Keratinocyte (primary cell): ENCODE measurements at regions not wholly inside any gene's neighbourhood (a gene's known extent, or its start where the extent isn't known, plus 50 kb on each side); places are given as distances from the start of the nearest gene placed in this dataset.

Experiments
- DNase-seq: peaks from one replicate; pipeline ENCODE4 v3.0.0-alpha.2; 2011; ENCODE audit warnings: low read depth, missing footprints, low spot score
- FAIRE-seq: peaks from 2 replicates; lab custom pipeline; 2011; peaks lifted over from hg19 to GRCh38; lab: Jason Lieb, UNC
- H2AFZ ChIP-seq: 2 replicates; pipeline ENCODE4 v1.6.0; 2012; ENCODE audit warnings: low read length, control low read depth, inconsistent platforms; ENCODE audit not compliant: control insufficient read depth
- H3K27ac ChIP-seq: 2 replicates; pipeline ENCODE4 v1.5.1; 2011; ENCODE audit warnings: low read length; ENCODE audit not compliant: control insufficient read depth, insufficient read depth
- H3K27me3 ChIP-seq: 3 replicates; pipeline ENCODE4 v1.6.0; 2011; ENCODE audit warnings: low read length; ENCODE audit not compliant: control insufficient read depth, insufficient read depth; ENCODE audit errors: extremely low read depth
- H3K36me3 ChIP-seq, 2 experiments: 2 replicates in 1 of 2; 3 replicates in 1 of 2; pipeline ENCODE4 v1.5.1; 2011; ENCODE audit warnings: low read length in 2 of 2, mild to moderate bottlenecking in 1 of 2; ENCODE audit not compliant: control insufficient read depth in 2 of 2, insufficient read depth in 2 of 2; ENCODE audit errors: extremely low read depth in 1 of 2
- H3K4me1 ChIP-seq: 3 replicates; pipeline ENCODE4 v1.5.1; 2011; ENCODE audit warnings: low read length; ENCODE audit not compliant: control insufficient read depth, insufficient read depth; ENCODE audit errors: extremely low read depth
- H3K4me2 ChIP-seq: 3 replicates; pipeline ENCODE4 v1.6.0; 2011; ENCODE audit warnings: low read depth, low read length; ENCODE audit not compliant: control insufficient read depth, insufficient read depth; ENCODE audit errors: extremely low read depth
- H3K4me3 ChIP-seq, 3 experiments: fragments of 200-600 bp in 1 of 3; sonication (generic) in 1 of 3; 2 replicates in 2 of 3; 3 replicates in 1 of 3; pipeline ENCODE4 v1.5.1; 2011 to 2016; ENCODE audit warnings: low read length in 3 of 3, mild to moderate bottlenecking in 3 of 3, control low read depth in 2 of 3, inconsistent platforms in 1 of 3, low read depth in 1 of 3, mixed read lengths in 1 of 3, mixed run types in 1 of 3, moderate library complexity in 1 of 3; ENCODE audit not compliant: control insufficient read depth in 2 of 3, insufficient read depth in 2 of 3; ENCODE audit errors: extremely low read depth in 1 of 3
- H3K79me2 ChIP-seq: 2 replicates; pipeline ENCODE4 v1.6.0; 2012; ENCODE audit warnings: low read length; ENCODE audit not compliant: control insufficient read depth, insufficient read depth
- H3K9ac ChIP-seq: 3 replicates; pipeline ENCODE4 v1.6.0; 2011; ENCODE audit warnings: low read length; ENCODE audit not compliant: control insufficient read depth, insufficient read depth; ENCODE audit errors: extremely low read depth
- H3K9me1 ChIP-seq: 3 replicates; pipeline ENCODE4 v1.6.0; 2011; ENCODE audit warnings: low read length; ENCODE audit not compliant: control insufficient read depth, insufficient read depth; ENCODE audit errors: extremely low read depth
- H3K9me3 ChIP-seq: 2 replicates; pipeline ENCODE4 v1.5.1; 2012; ENCODE audit warnings: low read depth, low read length; ENCODE audit not compliant: control insufficient read depth
- H4K20me1 ChIP-seq: 3 replicates; pipeline ENCODE4 v1.6.0; 2011; ENCODE audit warnings: low read length; ENCODE audit not compliant: control insufficient read depth, insufficient read depth; ENCODE audit errors: extremely low read depth
- EZH2 ChIP-seq: IDR thresholded peaks from one replicate; pipeline ENCODE4 v1.6.1; 2012; ENCODE audit warnings: inconsistent platforms, mild to moderate bottlenecking, low read length, moderate library complexity
- dilution Hi-C: fragments of 300-500 bp; cut with MboI; formaldehyde crosslinking; loops from one replicate; pipeline ENCODE4 v1.7.0; 2020; ENCODE audit warnings: low sequenced_read_pairs; ENCODE audit not compliant: extremely low pct_ligation_motif_present
- TF ChIP-seq, protein P1 (sequence below), 3 experiments: IDR thresholded peaks in 1 of 3; conservative IDR thresholded peaks in 1 of 3; optimal IDR thresholded peaks in 1 of 3; 2 replicates in 2 of 3; 3 replicates in 1 of 3; pipeline versions ENCODE3 to v1.5.1; 2011; ENCODE audit warnings: low read length in 3 of 3, mild to moderate bottlenecking in 3 of 3, moderate library complexity in 2 of 3, control low read depth in 1 of 3, inconsistent platforms in 1 of 3; ENCODE audit not compliant: insufficient read depth in 2 of 3; ENCODE audit errors: extremely low read depth in 1 of 3

DNA sequence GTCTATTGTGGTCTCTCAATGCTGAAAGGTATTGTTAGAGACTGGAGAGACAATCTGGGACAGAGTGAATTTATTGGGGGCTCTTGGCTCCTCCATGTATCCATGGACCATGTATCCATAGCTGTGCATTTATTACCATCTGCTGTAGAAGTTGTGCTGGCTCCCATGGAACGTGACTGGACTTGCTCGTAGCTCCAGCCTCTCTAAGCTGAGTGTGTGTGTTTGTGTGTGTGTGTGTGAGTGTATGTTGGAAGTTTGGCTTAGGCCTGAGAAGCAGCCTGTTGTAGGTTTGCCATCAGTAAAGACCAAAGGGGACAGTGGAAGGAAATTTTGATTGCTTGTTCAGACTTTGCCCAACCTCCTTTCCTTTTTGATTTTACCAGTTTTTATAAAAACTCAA, 105.7 kb upstream of the USP24 start:
- Histone ChIP-seq H3K9ac (no peak overlapping the region), H3K4me1 (peaks cover 7% of the 10 kb centered on the region), H3K79me2 (no peaks in the 10 kb centered on the region), H3K27me3 (no peaks in the 10 kb centered on the region), H3K4me3 (no peak overlapping the region), H3K36me3 (no peaks in the 10 kb centered on the region), H3K9me3 (no peaks in the 10 kb centered on the region), H3K4me2 (peak overlapping the region; percentile 19), H3K27ac (no peak overlapping the region), H2AFZ (no peak overlapping the region), H4K20me1 (no peaks in the 10 kb centered on the region), H3K9me1 (no peaks in the 10 kb centered on the region)
- dilution Hi-C loops, result no loop called here
- DNase-seq (no peak), FAIRE-seq (peak; percentile 29)
- TF ChIP-seq EZH2, result no peak
- TF ChIP-seq, protein P1, sequence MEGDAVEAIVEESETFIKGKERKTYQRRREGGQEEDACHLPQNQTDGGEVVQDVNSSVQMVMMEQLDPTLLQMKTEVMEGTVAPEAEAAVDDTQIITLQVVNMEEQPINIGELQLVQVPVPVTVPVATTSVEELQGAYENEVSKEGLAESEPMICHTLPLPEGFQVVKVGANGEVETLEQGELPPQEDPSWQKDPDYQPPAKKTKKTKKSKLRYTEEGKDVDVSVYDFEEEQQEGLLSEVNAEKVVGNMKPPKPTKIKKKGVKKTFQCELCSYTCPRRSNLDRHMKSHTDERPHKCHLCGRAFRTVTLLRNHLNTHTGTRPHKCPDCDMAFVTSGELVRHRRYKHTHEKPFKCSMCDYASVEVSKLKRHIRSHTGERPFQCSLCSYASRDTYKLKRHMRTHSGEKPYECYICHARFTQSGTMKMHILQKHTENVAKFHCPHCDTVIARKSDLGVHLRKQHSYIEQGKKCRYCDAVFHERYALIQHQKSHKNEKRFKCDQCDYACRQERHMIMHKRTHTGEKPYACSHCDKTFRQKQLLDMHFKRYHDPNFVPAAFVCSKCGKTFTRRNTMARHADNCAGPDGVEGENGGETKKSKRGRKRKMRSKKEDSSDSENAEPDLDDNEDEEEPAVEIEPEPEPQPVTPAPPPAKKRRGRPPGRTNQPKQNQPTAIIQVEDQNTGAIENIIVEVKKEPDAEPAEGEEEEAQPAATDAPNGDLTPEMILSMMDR (optimal IDR thresholded peaks at IDR 0.05 in 1 of 3, IDR thresholded peaks at IDR 0.05 in 1 of 3, conservative IDR thresholded peaks at IDR 0.05 in 1 of 3; ENCODE audit: extremely low read depth in 1 of 3, insufficient read depth in 2 of 3, low read length in 3 of 3), result no peak

DNA sequence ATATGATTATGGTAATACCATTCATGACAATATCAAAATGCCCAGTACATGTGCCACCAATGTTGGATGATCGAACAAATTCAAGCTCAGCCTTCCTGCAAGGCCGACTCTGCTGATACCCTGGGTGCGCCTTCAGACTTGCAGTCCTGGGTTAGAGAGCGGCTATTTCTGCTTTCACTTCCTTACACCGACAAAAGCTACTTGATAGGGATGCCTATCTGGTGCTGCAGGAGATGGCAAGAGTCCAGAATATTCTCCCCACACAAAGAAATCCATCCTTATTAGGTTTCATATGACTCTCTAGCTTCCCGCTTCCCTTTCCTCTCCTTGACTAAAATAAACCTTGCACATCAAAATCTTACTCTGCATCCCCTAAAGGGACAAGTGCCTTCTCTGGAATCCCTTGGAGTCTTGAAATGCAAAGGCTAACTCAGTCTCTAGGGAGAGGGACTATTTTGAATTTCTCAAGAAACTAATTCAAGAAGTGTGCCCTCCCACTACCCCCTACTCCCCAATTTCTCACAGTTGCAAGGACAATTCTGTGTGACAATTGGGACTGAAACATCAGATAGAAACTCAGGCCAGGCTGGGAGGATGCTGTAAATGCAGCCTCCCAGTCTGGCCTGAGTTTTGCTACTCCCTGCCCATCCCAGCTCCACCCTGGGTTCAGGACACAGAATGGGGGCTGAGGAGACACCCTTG, 103.1 kb upstream of the USP24 start:
- H3K9ac ChIP-seq, result no peak overlapping the region
- H3K4me3 ChIP-seq, result no peak overlapping the region
- H3K9me3 ChIP-seq, result no peaks in the 10 kb centered on the region
- dilution Hi-C loops, result no loop called here
- H3K36me3 ChIP-seq, result no peaks in the 10 kb centered on the region
- TF ChIP-seq, protein P1 (optimal IDR thresholded peaks at IDR 0.05 in 1 of 3, IDR thresholded peaks at IDR 0.05 in 1 of 3, conservative IDR thresholded peaks at IDR 0.05 in 1 of 3; ENCODE audit: extremely low read depth in 1 of 3, insufficient read depth in 2 of 3, low read length in 3 of 3), result no peak
- TF ChIP-seq EZH2, result no peak
- H3K79me2 ChIP-seq, result no peaks in the 10 kb centered on the region
- DNase-seq, result no peak
- no peaks in the 10 kb centered on the region for H3K9me1 ChIP-seq
- H4K20me1 ChIP-seq, result no peaks in the 10 kb centered on the region
- H3K27me3 ChIP-seq, result no peaks in the 10 kb centered on the region
- no peak overlapping the region for H3K4me2 ChIP-seq
- H3K4me1 ChIP-seq, result peaks cover 7% of the 10 kb centered on the region
- H3K27ac ChIP-seq, result no peak overlapping the region
- H2AFZ ChIP-seq, result no peak overlapping the region
- FAIRE-seq, result no peak
